NCI-H187 (cell line): ENCODE measurements at regions not wholly inside any gene's neighbourhood (a gene's known extent, or its start where the extent isn't known, plus 50 kb on each side); places are given as distances from the start of the nearest gene placed in this dataset.

Experiments
- DNase-seq, 2 experiments: peaks; one replicate each; lab custom pipeline; 2025; lab: John Stamatoyannopoulos, UW

- no peak for DNase-seq
Measured at GRCh38 chr1:39136638-39137037, 67.9 kb upstream of the MACF1 start.

DNA sequence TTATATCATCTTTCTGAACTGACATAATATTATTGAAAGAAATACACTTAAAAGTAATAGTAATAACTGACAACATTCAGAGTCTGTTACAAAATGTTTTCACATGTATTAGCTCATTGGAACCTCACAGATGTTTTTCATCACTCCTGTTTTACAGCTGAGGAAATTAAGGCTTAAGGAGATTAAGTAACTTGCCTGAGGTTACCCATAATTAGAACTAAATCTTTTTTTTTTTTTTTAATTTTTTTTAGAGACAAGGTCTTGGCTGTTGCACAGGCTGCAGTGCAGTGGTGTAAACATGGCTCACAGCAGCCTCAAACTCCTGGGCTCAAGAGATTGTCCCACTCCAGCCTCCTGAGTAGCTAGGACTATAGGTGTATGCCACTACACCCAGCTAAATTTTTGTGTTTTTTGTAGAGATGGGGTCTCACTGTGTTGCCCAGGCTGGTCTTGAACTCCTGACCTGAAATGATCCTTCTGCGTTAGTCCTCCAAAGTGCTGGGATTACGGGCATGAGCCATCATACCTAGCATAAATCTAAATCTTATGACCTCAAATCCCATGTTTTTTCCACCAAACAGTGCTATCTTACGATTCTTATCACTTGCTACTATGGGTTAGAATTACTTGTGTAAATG, 64.7 kb upstream of the MACF1 start:
- no peak for DNase-seq

DNA sequence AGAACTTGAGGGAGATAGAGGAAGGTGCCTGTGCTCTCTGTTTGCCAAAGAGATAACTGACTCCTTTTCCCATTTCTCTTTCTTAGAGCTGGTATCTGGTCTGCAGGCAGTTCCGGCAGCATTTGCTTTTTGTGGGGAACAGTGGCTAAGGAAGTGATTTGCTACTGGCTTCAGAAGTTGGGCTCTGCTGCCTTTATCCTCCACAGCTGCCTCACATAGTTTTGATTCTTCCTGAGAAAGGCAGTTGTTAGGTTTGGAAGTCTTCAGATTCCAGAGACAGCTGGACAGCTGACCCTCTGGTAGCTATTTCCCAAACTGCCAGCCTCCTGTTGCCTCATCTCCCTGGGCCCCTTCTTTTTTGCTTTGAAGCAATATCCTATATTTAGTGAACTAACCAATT, 62.6 kb upstream of the MACF1 start:
- no peak for DNase-seq

- DNase-seq, result peak in 1 of 2 experiments; percentile 59
Measured at GRCh38 chr1:39142401-39143060, 62.0 kb upstream of the MACF1 start.

GRCh38 chr1:39144924-39145323, 59.6 kb upstream of the MACF1 start:
- DNase-seq, result no peak

- no peak for DNase-seq
Measured at GRCh38 chr1:39145331-39145965, 59.0 kb upstream of the MACF1 start.

DNA sequence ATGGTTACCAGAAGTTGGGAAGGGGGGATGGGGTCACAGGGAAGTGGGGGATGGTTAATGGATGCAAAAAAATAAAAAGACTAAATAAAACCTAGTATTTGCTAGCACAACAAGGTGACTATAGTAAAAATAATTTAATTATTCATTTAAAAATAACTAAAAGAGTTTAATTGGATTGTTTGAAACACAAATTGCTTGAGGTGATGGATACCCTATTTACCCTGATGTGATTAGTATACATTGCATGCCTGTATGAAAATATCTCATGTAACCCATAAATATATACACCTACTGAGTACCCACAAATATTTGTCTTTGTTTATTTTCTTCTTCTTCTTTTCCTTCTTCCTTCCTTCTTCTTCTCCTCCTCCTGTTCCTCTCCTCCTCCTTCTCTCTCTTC, 57.8 kb upstream of the MACF1 start:
- no peak for DNase-seq

DNA sequence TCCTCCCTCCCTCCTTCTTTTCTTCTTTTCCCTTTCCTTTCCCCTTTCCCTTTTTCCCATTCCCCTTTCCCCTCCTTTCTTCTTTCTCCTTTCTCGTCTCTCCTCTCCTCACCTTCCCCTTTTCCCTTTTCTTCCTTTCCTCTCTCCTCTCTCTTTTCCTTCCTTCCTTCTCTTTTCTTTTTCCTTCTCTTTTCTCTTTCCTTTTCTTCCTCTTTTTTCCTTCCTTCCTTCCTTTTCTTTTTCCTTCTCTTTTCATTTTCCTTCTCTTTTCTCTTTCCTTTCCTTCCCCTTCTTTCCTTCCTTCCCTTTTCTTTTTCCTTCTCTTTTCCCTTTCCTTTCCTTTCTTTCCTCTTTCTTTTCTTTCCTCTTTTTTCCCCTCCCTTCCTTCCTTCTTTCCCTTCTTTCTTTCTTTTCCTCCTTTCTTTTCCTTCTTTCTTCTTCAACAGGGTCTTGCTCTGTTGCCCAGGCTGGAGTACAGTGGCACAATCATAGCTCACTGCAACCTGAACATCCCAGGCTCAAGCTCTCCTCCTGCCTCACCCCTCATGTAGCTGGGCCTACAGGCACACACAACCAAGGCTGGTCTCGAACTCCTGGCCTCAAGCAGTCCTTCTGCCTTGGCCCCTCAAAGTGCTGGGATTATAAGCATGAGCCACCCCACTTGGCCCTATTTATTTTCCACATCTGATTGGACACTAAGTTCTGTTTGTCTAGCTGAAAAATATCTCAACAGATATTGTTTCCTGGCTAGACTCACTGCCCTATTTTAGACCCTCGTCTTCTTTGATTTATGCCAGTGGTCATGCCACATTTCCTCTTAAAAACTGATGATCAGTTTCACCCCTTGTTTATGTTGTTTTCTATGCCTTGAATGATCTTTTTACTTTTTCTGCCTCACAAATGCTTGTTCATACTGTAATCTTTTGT, 57.1 kb upstream of the MACF1 start:
- DNase-seq, result no peak

DNA sequence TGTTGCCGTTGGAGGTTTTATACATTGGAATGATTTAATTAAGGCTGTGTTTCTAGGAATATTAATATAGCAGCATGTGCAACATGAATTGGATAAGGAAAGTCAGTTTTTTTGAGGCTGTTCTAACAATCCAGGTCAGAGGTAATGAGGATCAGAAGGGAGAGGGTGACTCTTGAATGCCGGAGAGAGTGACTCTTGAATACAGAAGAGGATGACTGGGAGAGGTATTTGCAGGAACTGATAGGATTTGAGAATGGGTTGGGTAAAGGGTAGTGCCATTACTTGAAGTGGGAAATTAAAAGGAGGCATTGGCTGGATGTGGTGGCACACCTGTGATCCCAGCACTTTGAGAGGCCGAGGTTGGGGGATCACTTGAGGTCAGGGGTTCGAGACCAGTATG, 55.6 kb upstream of the MACF1 start:
- DNase-seq, result no peak

GRCh38 chr1:39149509-39149908, 55.0 kb upstream of the MACF1 start:
- peak in 1 of 2 experiments; percentile 54 for DNase-seq

DNA sequence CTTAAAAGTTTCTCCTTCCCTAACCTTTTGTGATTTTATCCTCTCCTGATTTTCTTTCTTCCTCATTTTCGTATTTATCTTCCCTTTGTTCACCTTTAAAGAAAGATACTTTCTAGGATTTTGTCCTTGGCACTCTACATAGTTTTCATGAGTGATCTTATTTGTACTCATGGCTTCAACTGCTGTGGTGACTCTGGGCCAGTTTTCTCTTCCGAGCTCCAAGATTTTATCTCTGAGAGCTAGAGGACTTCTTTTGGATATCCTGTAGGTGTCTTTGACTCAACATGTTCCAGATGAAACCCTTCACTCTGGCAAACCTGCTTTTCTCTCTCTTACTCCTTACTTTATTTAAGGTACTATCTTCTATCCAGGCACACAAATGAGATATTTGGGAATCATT, 53.7 kb upstream of the MACF1 start:
- no peak for DNase-seq

DNA sequence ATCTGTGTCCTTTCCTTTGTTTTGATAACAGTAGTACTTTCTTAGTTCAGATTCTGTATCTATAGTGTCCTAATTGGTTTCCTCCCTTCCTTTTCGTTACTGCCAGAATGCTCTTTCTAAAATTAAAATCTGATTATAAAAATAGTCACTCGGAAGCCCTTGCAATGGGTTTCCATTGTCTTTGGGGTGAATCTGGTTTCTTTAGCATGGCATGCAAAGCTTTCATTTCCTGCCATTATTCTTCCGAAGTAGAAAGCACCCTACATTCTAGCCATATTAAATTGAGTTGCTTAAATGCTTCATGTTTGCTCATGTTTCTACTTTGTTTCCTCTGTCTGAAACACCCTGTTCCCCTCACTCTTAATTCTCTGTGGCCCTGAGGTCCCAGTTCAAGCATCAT, 53.2 kb upstream of the MACF1 start:
- DNase-seq, result no peak

DNA sequence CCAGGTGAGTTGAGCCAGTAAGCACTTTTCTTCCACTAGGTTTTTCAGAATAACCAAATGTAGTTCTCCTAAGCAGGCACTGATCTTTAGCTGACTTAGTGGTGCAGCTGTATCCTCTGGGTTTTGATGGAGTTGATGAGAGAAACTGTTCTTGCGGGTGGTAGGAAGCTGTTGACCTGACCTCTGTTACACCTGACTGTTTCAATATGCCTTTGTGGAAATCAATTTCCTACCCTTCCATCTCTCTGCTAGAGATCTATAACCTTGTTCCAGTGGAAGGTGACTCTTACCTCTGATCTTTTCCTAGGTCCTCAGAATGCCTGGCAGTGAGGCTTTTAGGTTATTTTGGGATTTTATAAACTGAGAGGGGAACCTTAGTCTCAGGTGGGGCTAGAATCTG, 51.6 kb upstream of the MACF1 start:
- no peak for DNase-seq

- DNase-seq, result no peak
Measured at GRCh38 chr1:39153684-39154083, 50.8 kb upstream of the MACF1 start.

DNA sequence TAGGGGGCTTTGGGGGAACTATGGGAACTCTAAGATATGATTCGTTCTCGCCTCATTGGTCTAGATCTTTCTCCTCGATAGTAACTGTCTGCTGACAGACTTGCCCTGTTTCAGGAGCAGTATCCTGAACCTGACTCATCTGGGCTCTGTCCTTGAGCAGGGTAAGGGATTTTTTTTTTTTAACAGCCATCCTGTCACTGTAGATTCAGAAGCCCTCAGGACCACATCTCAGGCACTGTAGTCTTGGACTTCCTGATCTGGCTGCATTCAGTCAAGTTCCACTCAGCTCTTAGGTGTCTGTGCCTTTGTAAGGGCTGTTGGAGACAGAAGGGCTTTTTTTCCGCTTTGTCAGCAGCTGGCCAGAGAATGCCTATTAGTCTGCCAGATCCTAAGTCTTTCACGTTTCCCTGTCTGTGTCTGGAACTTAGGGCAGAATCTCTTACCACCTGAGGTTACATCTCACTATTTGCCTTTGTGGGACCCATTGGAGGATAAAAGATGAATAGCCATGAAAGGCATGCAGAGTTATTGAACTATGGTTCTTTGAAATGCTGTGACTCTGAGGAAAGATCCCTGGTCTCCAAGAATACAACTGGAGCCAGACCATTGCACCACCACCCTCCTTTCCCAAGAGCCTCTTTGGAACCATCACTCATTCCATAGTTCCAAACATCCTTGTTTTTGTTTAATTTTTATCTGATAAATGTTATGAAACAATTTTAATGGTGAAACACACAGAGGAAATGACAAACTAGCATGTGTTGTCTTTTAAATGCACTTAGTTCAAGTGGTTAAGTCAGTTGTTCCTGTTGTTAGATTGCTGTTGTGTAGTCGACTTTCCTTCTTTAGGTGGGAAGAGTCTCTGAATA, 49.7 kb upstream of the MACF1 start:
- peak; percentile 54 to 68 for DNase-seq
